Naive thymus-derived CD8-positive, alpha-beta T cell (primary cell): ENCODE measurements at regions not wholly inside any gene's neighbourhood (a gene's known extent, or its start where the extent isn't known, plus 50 kb on each side); places are given as distances from the start of the nearest gene placed in this dataset.
A peak's percentile ranks its signal among the peaks of the same experiment; 100 is the strongest.

Experiments used
- ATAC-seq, 2 donors: fragments of 150-1000 bp; cut with Tn5 transposase in 1 of 2; sonication (Bioruptor Pico), chemical (Tn5 transposase) in 1 of 2; 1 replicate in 1 of 2; 2 replicates in 1 of 2; pipeline ENCODE4 v1.10.0; 2021; ENCODE audit warnings: mild to moderate bottlenecking in 2 of 2, moderate library complexity in 2 of 2
- POLR2A ChIA-PET: fragments of 350-600 bp; sonication (Branson Sonifier 250); formaldehyde crosslinking; loops from one replicate; lab custom pipeline; 2021; ENCODE audit warnings: antibody characterized with exemption; lab: Charles Lee
- DNase-seq, 10 donors: peaks; one replicate each; pipeline versions ENCODE4 v3.0.0 to v3.0.0-alpha.2; 2020 to 2022
- H3K27ac Mint-ChIP-seq, 10 donors: one replicate each; pipeline ENCODE4 v1.8.0; 2020 to 2022; ENCODE audit warnings: mild to moderate bottlenecking in 10 of 10, mixed read lengths in 10 of 10, moderate library complexity in 4 of 10, inconsistent platforms in 1 of 10
- H3K27me3 Mint-ChIP-seq, 5 donors: one replicate each; pipeline ENCODE4 v1.8.0; 2021 to 2022; ENCODE audit warnings: mixed read lengths in 5 of 5
- H3K36me3 Mint-ChIP-seq, 3 donors: one replicate each; pipeline ENCODE4 v1.8.0; 2020 to 2022; ENCODE audit warnings: mixed read lengths in 3 of 3, mild to moderate bottlenecking in 2 of 3, inconsistent platforms in 1 of 3
- H3K4me1 Mint-ChIP-seq, 4 donors: one replicate each; pipeline ENCODE4 v1.8.0; 2021 to 2022; ENCODE audit warnings: mixed read lengths in 4 of 4
- H3K4me3 Mint-ChIP-seq, 10 donors: one replicate each; pipeline ENCODE4 v1.8.0; 2020 to 2022; ENCODE audit warnings: mild to moderate bottlenecking in 10 of 10, mixed read lengths in 10 of 10, moderate library complexity in 6 of 10, inconsistent platforms in 1 of 10
- H3K9me3 Mint-ChIP-seq, 9 donors: one replicate each; pipeline ENCODE4 v1.8.0; 2020 to 2022; ENCODE audit warnings: mixed read lengths in 9 of 9, mild to moderate bottlenecking in 3 of 9, inconsistent platforms in 1 of 9, moderate library complexity in 1 of 9

GRCh38 chr15:29324746-29325145 lies 55.1 kb upstream of the NSMCE3 start:
- Mint-ChIP-seq H3K27ac (no peak overlapping the region), H3K4me1 (no peaks in the 10 kb centered on the region), H3K4me3 (no peak overlapping the region), H3K36me3 (peaks cover 0 to 37% (median 0%) of the 10 kb centered on the region in 3 donors), H3K27me3 (peaks cover 7 to 18% (median 10%) of the 10 kb centered on the region in 5 donors), H3K9me3 (peaks cover 12 to 47% (median 29%) of the 10 kb centered on the region in 9 donors)
- no peak for ATAC-seq
- POLR2A ChIA-PET, result no interaction called here
- DNase-seq, result no peak

DNA sequence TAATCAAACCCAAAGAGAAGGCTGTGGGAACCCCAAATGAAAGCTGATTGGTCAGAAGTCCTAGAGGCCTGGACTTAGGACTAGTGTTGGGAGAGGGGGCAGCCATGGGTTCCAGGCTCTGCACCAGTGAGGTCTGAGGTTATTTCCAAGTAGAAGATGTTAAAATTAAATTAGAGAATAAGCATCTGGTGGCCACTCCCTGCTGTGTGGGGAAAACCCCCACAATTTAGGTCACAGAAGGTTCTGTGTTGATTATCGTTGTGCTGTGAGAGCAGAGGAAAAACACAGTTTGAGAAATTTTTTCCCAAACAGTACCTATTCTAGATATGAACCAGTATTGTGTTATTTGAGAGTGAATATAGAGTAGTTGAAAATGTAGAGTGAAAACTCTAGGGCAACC lies 53.9 kb upstream of the NSMCE3 start:
- ATAC-seq, result no peak
- Mint-ChIP-seq H3K27me3 (peaks cover 7 to 19% (median 10%) of the 10 kb centered on the region in 5 donors), H3K4me1 (no peaks in the 10 kb centered on the region), H3K9me3 (peaks cover 12 to 47% (median 29%) of the 10 kb centered on the region in 9 donors), H3K36me3 (peaks cover 0 to 37% (median 0%) of the 10 kb centered on the region in 3 donors), H3K4me3 (no peak overlapping the region), H3K27ac (peak overlapping the region in 1 of 10 donors; percentile 7)
- POLR2A ChIA-PET, result interaction anchor here (1.2 kb wide), 1 partner anchor 53 kb away, joined by 3 read pairs; no protein-coding TSS in a partner anchor
- no peak for DNase-seq

GRCh38 chr15:29322415-29322814 lies 52.8 kb upstream of the NSMCE3 start:
- no peak for ATAC-seq
- Mint-ChIP-seq H3K4me1 (no peaks in the 10 kb centered on the region), H3K27me3 (peaks cover 7 to 19% (median 10%) of the 10 kb centered on the region in 5 donors), H3K36me3 (peaks cover 0 to 37% (median 0%) of the 10 kb centered on the region in 3 donors), H3K27ac (no peak overlapping the region), H3K4me3 (no peak overlapping the region), H3K9me3 (peaks cover 12 to 47% (median 29%) of the 10 kb centered on the region in 9 donors)
- POLR2A ChIA-PET, result interaction anchor here (1.2 kb wide), 1 partner anchor 52 kb away, joined by 3 read pairs; no protein-coding TSS in a partner anchor
- DNase-seq, result no peak

DNA sequence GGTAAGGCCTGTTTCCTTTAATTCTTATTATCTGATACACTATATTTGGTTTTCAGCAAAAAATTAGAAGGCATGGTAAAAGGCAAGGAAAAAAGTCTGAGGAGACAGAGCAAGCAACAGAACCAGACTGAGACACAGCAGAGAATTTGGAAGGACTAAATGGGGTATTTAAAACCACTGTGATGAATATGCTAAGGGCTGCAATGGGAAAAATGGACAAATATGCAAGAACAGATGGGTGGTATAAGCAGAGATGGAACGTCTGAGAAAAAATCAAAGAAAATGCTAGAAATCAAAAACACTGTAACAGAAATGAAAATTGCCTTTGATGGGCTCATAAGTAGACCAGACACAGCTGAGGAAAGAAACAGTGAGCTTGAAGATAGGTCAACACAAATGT lies 50.8 kb upstream of the NSMCE3 start:
- peaks cover 5 to 29% (median 18%) of the 10 kb centered on the region in 9 donors for H3K9me3 Mint-ChIP-seq
- POLR2A ChIA-PET, result no interaction called here
- H3K27me3 Mint-ChIP-seq, result peaks cover 8 to 19% (median 14%) of the 10 kb centered on the region in 5 donors
- no peak for ATAC-seq
- peaks cover 0 to 21% (median 0%) of the 10 kb centered on the region in 3 donors for H3K36me3 Mint-ChIP-seq
- no peak for DNase-seq
- H3K4me3 Mint-ChIP-seq, result no peak overlapping the region
- H3K4me1 Mint-ChIP-seq, result no peaks in the 10 kb centered on the region
- H3K27ac Mint-ChIP-seq, result peak overlapping the region in 2 of 10 donors; percentile 30 to 32

GRCh38 chr15:29319823-29320222 lies 50.2 kb upstream of the NSMCE3 start:
- Mint-ChIP-seq H3K4me3 (no peak overlapping the region), H3K27ac (no peak overlapping the region), H3K4me1 (no peaks in the 10 kb centered on the region), H3K36me3 (peaks cover 0 to 15% (median 0%) of the 10 kb centered on the region in 3 donors), H3K27me3 (peaks cover 8 to 19% (median 15%) of the 10 kb centered on the region in 5 donors), H3K9me3 (peaks cover 3 to 23% (median 14%) of the 10 kb centered on the region in 9 donors)
- POLR2A ChIA-PET, result no interaction called here
- DNase-seq (no peak), ATAC-seq (no peak)
